ENCODE measurements at regions not wholly inside any gene's neighbourhood (a gene's known extent, or its start where the extent isn't known, plus 50 kb on each side); places are given as distances from the start of the nearest gene placed in this dataset.

DNA sequence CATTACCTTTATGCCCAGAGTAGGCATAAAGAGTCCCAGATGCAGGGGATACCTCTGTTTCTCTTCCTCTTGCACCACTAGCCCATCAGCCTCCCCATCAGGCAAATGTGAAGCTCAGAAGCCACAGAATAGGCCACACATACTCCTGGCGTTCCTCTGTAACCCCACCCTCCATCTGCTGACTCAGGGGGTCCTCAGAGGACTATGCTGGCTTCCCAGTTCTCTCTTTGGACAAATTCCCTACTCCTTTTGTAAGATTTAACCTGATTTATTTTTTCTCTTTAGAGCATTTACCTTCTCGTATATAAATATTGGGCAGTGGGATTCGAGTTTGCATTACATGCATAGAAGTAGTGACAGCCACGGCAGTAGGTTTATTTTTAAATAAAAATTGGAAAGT, 262.3 kb upstream of the CADM1 start:
- no peak for DNase-seq (ENCODE audit: low read depth)

- no peak for DNase-seq (ENCODE audit: low read depth)
Measured at GRCh38 chr11:115765803-115766239, 261.6 kb upstream of the CADM1 start.

DNA sequence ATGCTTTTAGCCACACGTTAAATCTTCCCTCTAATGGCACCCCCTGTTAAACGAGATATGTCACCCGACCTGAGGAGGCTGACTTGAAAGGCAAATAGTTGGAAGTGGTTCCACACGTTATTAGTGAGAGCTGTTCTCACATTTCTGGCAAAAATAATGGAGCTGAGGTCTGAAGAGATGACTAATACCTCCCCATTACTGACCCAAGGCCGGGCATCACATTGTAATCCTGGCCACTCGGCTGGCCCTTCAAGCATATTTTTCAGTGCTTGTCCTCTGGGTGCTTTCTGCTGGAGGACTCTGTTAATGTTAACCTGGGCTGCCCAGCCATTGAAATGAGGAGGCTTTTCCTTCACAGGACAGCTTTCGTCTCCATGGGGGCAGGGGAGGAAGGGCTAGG, 260.0 kb upstream of the CADM1 start:
- DNase-seq (ENCODE audit: low read depth), result no peak

GRCh38 chr11:115761817-115762216, 257.6 kb upstream of the CADM1 start:
- DNase-seq (ENCODE audit: low read depth), result no peak

DNA sequence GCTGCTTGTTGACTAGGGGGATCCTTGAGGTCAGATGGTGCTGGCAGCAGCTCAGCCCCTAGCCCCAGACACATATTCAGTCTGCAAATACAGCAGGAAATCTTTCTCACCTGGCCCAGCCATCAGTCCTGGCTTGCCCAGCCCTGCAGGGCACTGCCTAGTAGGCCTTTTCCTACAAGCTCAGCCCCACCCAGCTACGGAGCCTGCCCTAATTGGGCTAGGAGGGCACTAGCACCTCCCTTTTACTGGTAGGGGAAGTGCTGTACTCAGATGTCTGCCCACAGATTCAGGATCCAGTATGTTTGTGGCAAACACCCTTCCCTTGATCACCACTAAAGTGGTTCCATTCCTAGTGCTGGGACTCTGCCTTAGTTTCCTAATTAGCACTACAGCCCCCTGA, 257.1 kb upstream of the CADM1 start:
- DNase-seq (ENCODE audit: low read depth), result no peak

GRCh38 chr11:115760461-115761320, 256.5 kb upstream of the CADM1 start:
- no peak for DNase-seq (ENCODE audit: low read depth)

GRCh38 chr11:115759622-115760460, 255.6 kb upstream of the CADM1 start:
- no peak for DNase-seq (ENCODE audit: low read depth)

- no peak for DNase-seq (ENCODE audit: low read depth)
Measured at GRCh38 chr11:115758011-115758410, 253.8 kb upstream of the CADM1 start.

GRCh38 chr11:115751243-115752015, 247.2 kb upstream of the CADM1 start:
- no peak for DNase-seq (ENCODE audit: low read depth)

GRCh38 chr11:115745610-115746512, 241.6 kb upstream of the CADM1 start:
- no peak for DNase-seq (ENCODE audit: low read depth)

DNA sequence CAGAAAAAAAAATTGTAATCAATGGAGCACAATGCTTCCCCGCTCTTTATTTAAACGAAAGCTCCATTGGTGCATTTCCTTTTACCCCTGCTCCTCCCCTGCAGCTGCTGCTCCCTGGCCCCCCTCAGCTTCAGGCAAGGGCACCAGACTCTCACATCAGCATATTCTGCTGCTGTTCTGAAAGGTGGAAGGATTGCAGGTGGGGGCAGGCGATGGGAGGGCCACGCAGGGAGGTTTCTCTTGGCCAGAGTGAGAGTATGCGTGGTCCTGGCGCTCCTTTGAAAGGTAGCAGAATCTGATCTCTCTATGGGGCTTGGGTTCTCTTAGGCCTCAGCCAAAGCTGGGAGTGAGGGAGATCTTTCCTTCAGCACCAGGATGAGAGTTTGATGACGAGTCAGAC, 240.9 kb upstream of the CADM1 start:
- DNase-seq (ENCODE audit: low read depth), result no peak

DNA sequence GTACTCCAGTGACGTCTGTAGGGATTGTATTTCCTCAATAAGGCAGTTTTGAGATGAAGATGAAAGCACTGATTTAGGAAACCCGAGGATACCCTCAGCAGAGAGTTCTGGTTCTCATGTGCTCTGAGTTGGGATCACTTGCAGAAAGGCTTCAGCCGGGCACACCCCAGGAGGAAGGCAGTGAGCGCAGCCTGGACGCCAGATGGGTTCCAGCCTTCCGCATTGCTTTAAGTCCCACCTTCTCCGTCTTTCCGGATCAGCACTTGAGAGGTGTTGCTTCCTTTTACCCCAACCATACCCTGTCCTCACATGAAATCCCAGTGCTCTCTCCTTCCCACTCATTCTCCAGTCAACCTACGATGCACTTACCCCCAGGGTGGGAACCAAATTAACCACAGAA, 239.5 kb upstream of the CADM1 start:
- DNase-seq (ENCODE audit: low read depth), result no peak

DNA sequence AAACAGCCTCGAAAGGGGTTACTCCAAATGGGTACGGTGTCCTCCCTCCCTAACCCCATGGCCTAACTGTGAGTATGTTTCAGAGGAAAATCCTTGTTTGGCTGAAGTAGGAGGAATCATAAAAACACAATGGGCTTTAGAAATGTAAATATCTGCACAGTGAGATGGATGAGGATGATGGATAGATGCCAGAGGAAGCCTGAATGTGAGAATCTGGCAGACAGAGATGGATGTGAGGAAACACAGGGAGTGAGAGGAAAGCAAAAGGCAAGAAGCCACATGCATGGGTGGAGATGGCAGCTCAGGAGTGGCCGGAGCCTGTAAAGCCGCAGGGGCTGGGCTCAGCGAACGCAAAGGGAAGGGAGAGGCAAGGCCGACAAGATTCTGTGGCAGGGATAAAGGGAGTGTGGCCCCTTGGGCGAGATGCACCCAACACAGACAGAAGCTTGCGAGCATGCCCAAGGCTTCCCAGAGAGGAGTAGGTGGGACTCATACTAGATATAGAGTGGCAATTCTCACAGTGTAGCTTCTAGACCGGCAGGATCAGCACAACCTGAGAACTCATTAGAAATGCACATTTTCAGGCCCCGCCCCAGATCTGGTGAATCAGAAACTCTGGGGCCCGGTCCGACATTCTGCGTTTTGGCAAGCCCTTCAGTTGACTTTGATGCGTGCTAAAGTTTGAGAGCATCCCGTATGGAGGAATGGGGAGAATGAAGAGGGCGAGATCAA, 237.3 kb upstream of the CADM1 start:
- DNase-seq (ENCODE audit: low read depth), result no peak

- DNase-seq (ENCODE audit: low read depth), result no peak
Measured at GRCh38 chr11:115740324-115740723, 236.1 kb upstream of the CADM1 start.

DNA sequence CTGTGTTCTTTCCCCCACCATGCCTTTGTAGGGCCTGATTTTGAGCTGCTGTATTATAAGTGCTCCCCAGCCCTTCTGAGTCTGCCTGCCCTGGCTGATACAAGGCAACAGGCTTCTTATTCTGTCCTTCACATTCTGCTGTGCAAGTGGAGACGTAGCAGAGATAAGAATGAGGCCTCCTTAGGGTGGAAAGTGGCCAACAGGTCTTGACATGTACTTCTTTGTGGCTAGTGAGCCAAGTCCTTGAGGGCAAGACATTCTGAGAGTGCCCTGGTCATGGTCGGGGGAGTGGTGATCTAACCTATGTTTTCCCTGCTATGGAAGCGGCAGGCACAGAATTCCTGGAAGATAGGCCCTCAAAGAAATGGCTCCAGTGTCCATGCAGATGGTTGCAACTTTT, 235.7 kb upstream of the CADM1 start:
- no peak for DNase-seq (ENCODE audit: low read depth)

- no peak for DNase-seq (ENCODE audit: low read depth)
Measured at GRCh38 chr11:115739146-115739545, 234.9 kb upstream of the CADM1 start.

DNA sequence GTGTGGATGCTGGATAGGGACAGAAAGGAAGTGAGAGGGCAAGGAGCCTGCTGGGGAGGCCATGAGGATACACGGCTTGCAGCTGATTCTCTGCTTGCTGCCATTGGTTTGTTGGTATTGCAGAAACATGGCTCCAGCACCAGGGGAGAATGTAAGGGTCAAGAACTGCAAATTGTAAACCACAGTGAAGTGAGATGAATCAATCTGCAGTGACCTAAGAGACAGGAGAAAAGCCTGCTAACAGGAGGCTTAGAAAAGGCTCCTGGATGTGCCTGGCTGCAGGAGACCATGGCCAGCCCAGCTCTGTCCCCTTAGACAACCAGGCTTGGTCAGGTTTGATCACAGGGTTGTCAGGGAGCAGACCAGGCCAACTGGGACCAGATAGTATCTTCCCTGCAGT, 233.7 kb upstream of the CADM1 start:
- no peak for DNase-seq (ENCODE audit: low read depth)

- no peak for DNase-seq (ENCODE audit: low read depth)
Measured at GRCh38 chr11:115736146-115736545, 231.9 kb upstream of the CADM1 start.

GRCh38 chr11:115724666-115725065, 220.5 kb upstream of the CADM1 start:
- no peak for DNase-seq (ENCODE audit: low read depth)

GRCh38 chr11:115722711-115723110, 218.5 kb upstream of the CADM1 start:
- DNase-seq (ENCODE audit: low read depth), result no peak

All from iris pigment epithelial cell (primary cell).